ENCODE measurements at regions not wholly inside any gene's neighbourhood (a gene's known extent, or its start where the extent isn't known, plus 50 kb on each side); places are given as distances from the start of the nearest gene placed in this dataset.

DNA sequence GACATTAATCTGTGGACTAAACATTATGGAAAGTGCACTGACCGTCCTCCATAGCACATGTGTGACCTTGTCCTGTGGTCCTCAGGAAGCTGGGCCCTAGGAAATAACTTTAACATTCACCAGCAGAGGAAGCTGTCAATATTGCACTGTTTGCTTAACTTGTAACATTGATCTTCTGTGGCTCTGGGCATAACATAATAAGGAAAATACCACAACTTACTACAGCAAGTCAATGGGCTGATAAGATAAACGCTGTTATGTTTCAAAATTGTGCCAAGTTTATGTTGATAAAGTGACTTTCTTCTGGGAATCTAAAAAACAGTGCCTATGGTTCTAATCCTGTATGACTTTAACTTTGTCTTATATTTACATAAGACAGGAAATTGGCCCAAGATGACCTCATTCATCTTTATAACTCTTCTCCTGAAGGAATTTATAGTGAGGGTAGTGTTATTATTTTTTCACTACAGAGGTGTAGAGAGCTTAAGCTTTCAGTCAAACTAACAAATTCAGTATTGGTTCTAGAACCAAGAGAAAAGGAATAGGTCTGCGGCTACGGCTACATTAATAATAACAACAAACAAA lies 113.7 kb upstream of the MAP4K3 start:
- ATAC-seq (ENCODE audit: insufficient read depth, low read depth), result no peak
- no peak for DNase-seq
- Histone ChIP-seq H3K36me3 (ENCODE audit: insufficient read depth, low read length) (no peaks in the 10 kb centered on the region), H3K4me1 (ENCODE audit: insufficient read depth, low read length) (no peaks in the 10 kb centered on the region), H2AFZ (ENCODE audit: low read depth, low read length) (no peak overlapping the region), H3K9me3 (ENCODE audit: insufficient read depth, low read length, severe bottlenecking) (no peaks in the 10 kb centered on the region), H3K4me2 (ENCODE audit: insufficient read depth, low read length) (no peak overlapping the region), H3K79me2 (ENCODE audit: insufficient read depth, low read length) (no peaks in the 10 kb centered on the region), H3K27me3 (ENCODE audit: insufficient read depth, low read length, poor library complexity) (no peaks in the 10 kb centered on the region), H4K20me1 (ENCODE audit: insufficient read depth, low read length) (no peaks in the 10 kb centered on the region), H3K27ac (ENCODE audit: low read length) (no peak overlapping the region), H3K4me3 (ENCODE audit: low read depth in 1 of 2, low read length in 2 of 2) (no peak overlapping the region), H3K9ac (ENCODE audit: low read depth, low read length) (no peak overlapping the region)
- TF ChIP-seq, protein P1, sequence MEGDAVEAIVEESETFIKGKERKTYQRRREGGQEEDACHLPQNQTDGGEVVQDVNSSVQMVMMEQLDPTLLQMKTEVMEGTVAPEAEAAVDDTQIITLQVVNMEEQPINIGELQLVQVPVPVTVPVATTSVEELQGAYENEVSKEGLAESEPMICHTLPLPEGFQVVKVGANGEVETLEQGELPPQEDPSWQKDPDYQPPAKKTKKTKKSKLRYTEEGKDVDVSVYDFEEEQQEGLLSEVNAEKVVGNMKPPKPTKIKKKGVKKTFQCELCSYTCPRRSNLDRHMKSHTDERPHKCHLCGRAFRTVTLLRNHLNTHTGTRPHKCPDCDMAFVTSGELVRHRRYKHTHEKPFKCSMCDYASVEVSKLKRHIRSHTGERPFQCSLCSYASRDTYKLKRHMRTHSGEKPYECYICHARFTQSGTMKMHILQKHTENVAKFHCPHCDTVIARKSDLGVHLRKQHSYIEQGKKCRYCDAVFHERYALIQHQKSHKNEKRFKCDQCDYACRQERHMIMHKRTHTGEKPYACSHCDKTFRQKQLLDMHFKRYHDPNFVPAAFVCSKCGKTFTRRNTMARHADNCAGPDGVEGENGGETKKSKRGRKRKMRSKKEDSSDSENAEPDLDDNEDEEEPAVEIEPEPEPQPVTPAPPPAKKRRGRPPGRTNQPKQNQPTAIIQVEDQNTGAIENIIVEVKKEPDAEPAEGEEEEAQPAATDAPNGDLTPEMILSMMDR (IDR thresholded peaks at IDR 0.05; ENCODE audit: borderline replicate concordance, extremely low read depth, low read length, poor library complexity, severe bottlenecking), result no peak
- no peak for TF ChIP-seq EZH2 (IDR thresholded peaks at IDR 0.05; ENCODE audit: borderline replicate concordance, low read depth, low read length, severe bottlenecking)

DNA sequence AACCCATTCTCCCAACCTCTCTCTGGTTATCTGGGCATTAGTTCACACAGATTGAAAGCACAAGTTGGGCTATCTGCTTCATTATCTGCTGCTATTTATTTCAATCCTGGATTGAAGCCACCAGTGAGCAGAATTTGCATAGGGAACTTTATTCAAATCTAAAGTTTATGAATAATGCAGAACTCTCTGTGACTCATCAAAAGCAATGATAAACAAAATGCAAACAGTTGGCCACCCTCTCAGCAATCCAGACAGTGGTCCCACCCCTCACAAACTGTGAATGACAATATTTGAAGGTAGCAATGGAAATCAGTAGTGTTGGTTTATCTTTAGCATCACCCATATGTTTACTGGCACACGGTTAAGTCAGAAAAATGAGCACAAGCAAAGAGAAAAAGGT lies 106.8 kb upstream of the TMEM178A start:
- no peak overlapping the region for H3K4me2 ChIP-seq (ENCODE audit: insufficient read depth, low read length)

DNA sequence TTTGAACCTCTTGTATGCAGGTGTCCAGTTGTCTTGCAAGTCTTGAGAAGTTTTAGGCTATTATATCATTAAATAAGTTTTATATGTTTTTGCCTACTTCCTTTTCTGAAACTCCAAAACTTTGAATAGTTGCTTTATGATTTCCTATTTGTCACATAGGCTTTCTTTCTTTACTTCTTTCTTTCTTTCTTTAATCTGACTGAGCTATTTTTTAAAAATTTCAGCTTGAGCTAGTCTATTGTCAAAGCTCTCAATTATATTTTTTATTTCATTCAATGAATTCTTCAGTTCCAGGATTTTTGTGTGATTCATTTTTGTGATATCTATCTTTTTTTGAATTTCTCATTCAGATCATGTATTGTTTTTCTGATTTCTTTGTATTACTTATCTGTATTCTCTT lies 102.1 kb upstream of the TMEM178A start:
- Histone ChIP-seq H3K4me1 (ENCODE audit: insufficient read depth, low read length) (no peaks in the 10 kb centered on the region), H3K9ac (ENCODE audit: low read depth, low read length) (no peak overlapping the region), H3K36me3 (ENCODE audit: insufficient read depth, low read length) (no peaks in the 10 kb centered on the region), H3K4me2 (ENCODE audit: insufficient read depth, low read length) (no peak overlapping the region), H3K27ac (ENCODE audit: low read length) (no peak overlapping the region), H4K20me1 (ENCODE audit: insufficient read depth, low read length) (no peaks in the 10 kb centered on the region), H3K4me3 (ENCODE audit: low read depth in 1 of 2, low read length in 2 of 2) (no peak overlapping the region), H3K27me3 (ENCODE audit: insufficient read depth, low read length, poor library complexity) (no peaks in the 10 kb centered on the region), H3K79me2 (ENCODE audit: insufficient read depth, low read length) (no peaks in the 10 kb centered on the region), H2AFZ (ENCODE audit: low read depth, low read length) (no peak overlapping the region), H3K9me3 (ENCODE audit: insufficient read depth, low read length, severe bottlenecking) (peaks cover 28% of the 10 kb centered on the region)
- DNase-seq, result no peak
- TF ChIP-seq EZH2 (IDR thresholded peaks at IDR 0.05; ENCODE audit: borderline replicate concordance, low read depth, low read length, severe bottlenecking), result no peak
- TF ChIP-seq, protein P1 (IDR thresholded peaks at IDR 0.05; ENCODE audit: borderline replicate concordance, extremely low read depth, low read length, poor library complexity, severe bottlenecking), result no peak
- no peak for ATAC-seq (ENCODE audit: insufficient read depth, low read depth)

More for the DNA sequence above, 106.8 kb upstream of the TMEM178A start:
- H3K4me1 ChIP-seq (ENCODE audit: insufficient read depth, low read length), result no peaks in the 10 kb centered on the region
- H3K27me3 ChIP-seq (ENCODE audit: insufficient read depth, low read length, poor library complexity), result no peaks in the 10 kb centered on the region
- H3K9ac ChIP-seq (ENCODE audit: low read depth, low read length), result no peak overlapping the region
- H4K20me1 ChIP-seq (ENCODE audit: insufficient read depth, low read length), result no peaks in the 10 kb centered on the region
- no peaks in the 10 kb centered on the region for H3K79me2 ChIP-seq (ENCODE audit: insufficient read depth, low read length)
- no peak for TF ChIP-seq EZH2 (IDR thresholded peaks at IDR 0.05; ENCODE audit: borderline replicate concordance, low read depth, low read length, severe bottlenecking)
- DNase-seq (no peak), ATAC-seq (ENCODE audit: insufficient read depth, low read depth) (no peak)
- peaks cover 13% of the 10 kb centered on the region for H3K9me3 ChIP-seq (ENCODE audit: insufficient read depth, low read length, severe bottlenecking)
- H3K36me3 ChIP-seq (ENCODE audit: insufficient read depth, low read length), result no peaks in the 10 kb centered on the region
- no peak overlapping the region for H3K27ac ChIP-seq (ENCODE audit: low read length)
- no peak overlapping the region for H2AFZ ChIP-seq (ENCODE audit: low read depth, low read length)
- no peak overlapping the region for H3K4me3 ChIP-seq (ENCODE audit: low read depth in 1 of 2, low read length in 2 of 2)

DNA sequence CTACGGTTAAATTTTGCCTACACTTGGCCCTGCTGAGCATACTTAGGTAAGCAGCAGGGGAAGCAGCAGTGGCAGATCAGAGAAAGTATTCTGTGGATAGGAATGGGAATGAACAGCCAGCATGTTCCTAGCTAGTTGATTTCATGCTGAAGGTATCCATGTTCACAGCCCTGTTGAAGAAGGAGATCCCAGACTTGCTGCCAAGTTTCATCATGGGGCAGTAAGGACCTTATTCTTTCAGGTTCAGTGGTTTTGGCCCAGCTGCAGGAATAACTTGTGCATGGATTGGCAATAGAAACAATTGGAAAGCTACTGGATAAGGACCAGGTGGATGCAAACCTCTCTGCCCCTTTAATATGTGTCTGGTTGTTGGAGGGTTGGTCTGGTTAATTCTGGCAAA lies 98.2 kb upstream of the TMEM178A start:
- H3K27ac ChIP-seq (ENCODE audit: low read length), result no peak overlapping the region

More for the DNA sequence above, 98.2 kb upstream of the TMEM178A start:
- Histone ChIP-seq H3K4me3 (ENCODE audit: low read depth in 1 of 2, low read length in 2 of 2) (no peak overlapping the region), H3K27me3 (ENCODE audit: insufficient read depth, low read length, poor library complexity) (no peaks in the 10 kb centered on the region), H3K9ac (ENCODE audit: low read depth, low read length) (no peak overlapping the region), H3K4me2 (ENCODE audit: insufficient read depth, low read length) (no peak overlapping the region), H3K79me2 (ENCODE audit: insufficient read depth, low read length) (no peaks in the 10 kb centered on the region), H3K4me1 (ENCODE audit: insufficient read depth, low read length) (no peaks in the 10 kb centered on the region), H3K9me3 (ENCODE audit: insufficient read depth, low read length, severe bottlenecking) (peaks cover 26% of the 10 kb centered on the region), H2AFZ (ENCODE audit: low read depth, low read length) (no peak overlapping the region), H3K36me3 (ENCODE audit: insufficient read depth, low read length) (no peaks in the 10 kb centered on the region), H4K20me1 (ENCODE audit: insufficient read depth, low read length) (no peaks in the 10 kb centered on the region)
- DNase-seq (no peak), ATAC-seq (ENCODE audit: insufficient read depth, low read depth) (no peak)
- TF ChIP-seq, protein P1 (IDR thresholded peaks at IDR 0.05; ENCODE audit: borderline replicate concordance, extremely low read depth, low read length, poor library complexity, severe bottlenecking), result no peak
- TF ChIP-seq EZH2 (IDR thresholded peaks at IDR 0.05; ENCODE audit: borderline replicate concordance, low read depth, low read length, severe bottlenecking), result no peak

Data from DND-41 (cell line).